ENCODE measurements at regions not wholly inside any gene's neighbourhood (a gene's known extent, or its start where the extent isn't known, plus 50 kb on each side); places are given as distances from the start of the nearest gene placed in this dataset.

DNA sequence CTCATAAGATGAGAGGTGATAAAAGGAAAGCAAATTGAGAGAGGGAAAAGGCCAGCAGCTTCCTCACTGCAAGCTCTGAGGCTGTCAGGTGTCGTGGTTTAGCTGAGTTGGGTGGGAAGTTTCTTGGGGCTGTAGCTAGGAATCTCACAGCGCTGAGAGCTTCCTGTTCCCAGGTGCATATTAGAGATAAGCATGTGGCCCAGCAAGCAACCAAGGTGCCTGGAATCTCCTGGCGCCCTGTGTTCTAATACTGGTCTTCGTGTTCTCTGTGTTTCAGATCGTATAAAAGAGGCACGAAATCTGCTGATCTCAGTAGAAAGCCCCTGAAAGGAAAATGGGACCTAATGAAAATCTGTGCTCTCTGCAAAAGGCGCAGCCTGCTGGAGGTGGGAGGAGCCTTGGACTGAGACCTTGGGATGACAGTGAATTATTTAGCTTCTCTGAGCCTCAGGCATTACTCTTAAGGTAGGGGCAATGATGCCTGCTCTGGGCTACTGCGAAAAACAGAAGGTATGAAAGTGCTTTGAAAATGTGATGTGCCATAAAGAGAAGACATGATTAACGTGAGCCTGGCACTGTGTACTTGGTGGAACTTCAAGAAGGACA is 499.9 kb downstream of the TBL1XR1 start:
- DNase-seq: no peak

GRCh38 chr3:176696816-176697215 is 500.5 kb downstream of the TBL1XR1 start:
- DNase-seq: no peak

DNA sequence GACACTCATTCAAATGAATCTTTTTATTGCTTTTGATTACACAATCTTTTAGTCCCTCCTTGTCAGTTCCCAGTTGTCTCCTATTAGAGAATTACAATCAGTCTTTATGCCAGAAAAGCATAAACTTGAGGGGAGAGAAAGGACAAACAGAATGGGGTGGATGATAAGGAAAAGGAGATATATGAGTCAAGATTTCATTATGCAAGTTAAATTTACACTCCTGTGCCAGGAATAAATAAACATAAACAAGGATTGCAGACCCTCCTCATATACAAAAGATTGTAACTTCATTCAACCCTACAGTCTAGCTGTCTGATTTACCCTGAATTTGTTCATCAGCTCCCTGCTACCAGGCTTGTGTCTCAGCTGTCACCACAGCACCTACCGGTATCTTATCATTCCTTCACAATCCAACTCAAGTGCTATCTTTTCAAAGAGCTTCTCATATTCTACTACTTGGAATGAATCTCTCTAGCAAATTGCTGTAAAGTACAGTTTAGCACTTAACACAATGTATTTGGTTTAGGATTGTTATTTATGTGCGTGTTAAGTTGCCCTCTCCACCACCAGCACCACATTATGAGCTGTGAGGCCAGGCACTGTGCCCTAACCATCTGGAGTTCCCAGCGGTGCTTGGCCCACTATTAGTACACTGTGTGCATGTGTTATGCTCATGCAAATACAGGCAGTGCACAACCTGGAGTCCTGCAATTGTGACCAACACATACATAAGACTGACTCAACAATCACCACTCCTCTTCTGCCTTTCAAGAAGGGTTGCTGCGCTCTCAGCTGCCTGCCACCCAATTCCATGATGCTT is 504.1 kb downstream of the TBL1XR1 start:
- no peak for DNase-seq

DNA sequence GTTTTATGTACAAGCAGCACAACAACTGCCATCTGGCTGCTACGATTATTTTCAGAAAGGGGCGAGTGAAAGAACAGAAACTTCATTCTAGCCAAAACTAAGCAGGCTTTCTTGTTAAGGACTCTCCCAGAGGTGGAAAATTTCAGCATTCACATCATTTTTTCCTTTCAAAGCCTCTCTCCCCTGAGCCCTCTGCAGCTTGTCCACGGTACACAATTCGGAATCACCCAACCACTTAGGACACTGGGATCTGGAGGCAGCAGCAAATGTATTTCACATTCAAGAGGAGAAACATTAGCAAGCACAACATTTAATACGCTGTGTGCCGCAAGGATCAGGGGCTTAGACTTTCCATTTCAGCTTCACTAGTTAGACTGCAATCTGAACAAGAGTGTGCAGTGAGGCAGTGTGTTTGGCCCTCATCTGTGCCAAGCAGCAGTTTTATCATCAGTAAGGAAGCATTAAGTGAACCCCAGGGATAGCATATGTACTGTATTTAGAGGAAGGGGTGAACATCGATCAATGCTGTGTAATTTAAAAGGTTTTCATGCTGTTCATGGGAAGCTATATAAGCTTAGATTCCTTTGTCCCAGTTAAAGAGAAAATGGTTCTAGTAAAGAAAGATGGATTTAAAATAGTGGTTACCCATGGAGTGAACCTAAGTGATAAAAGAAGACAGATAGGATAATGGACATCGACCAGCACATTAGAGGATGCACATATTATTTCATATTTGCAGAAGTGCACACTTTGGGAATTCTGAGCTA is 504.9 kb downstream of the TBL1XR1 start:
- DNase-seq: no peak

- DNase-seq: peak; percentile 12
Observed at GRCh38 chr3:176690083-176690869, 507.0 kb downstream of the TBL1XR1 start.

- DNase-seq: peak; percentile 56
Observed at GRCh38 chr3:176687754-176688153, 509.5 kb downstream of the TBL1XR1 start.

- DNase-seq: no peak
Observed at GRCh38 chr3:176683382-176683781, 513.9 kb downstream of the TBL1XR1 start.

DNA sequence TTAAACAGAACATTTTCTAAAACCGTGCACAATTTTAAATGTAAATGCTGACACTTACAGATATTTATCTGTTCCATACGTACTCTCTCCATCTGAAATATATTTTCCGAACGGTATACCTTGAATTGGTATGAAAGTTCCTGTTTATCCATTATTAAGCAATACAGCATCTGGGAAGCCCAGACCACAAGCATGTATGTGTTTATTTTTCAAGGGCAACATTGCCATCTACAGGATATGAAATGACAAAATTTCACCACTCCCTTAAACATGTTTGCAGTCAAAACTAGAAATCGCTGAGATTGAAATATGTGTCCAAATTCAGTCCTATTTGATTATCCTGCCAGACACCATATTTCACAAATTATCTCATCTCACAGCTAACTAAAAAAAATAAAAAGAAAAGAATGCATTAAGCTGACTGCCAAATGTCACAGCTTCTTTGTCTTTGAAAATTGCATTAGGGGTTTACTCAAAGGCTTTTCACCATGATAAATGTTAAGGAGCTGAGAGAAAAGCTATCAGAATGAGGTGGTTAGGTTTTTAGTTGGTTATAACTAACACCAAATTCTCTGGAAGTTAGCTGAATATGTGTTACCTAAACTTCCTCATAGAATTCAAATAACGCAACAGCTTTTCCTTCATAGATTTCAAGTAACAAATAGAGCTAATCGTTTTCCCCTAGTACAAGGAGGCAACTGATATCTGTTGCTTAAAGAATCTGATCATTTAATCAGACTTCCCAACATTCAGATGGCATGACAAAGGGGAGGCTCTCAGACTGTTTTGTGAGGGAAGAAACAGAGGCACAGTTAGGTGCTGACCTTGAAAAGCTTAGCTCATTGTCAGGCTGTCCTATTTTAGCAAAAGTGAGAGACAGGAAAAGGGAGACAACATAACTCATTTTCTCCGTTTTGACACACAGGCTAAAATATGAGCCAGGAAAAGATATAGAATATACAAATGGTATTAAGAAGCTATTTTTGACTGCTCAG is 533.1 kb downstream of the TBL1XR1 start:
- peak; percentile 81 for DNase-seq

DNA sequence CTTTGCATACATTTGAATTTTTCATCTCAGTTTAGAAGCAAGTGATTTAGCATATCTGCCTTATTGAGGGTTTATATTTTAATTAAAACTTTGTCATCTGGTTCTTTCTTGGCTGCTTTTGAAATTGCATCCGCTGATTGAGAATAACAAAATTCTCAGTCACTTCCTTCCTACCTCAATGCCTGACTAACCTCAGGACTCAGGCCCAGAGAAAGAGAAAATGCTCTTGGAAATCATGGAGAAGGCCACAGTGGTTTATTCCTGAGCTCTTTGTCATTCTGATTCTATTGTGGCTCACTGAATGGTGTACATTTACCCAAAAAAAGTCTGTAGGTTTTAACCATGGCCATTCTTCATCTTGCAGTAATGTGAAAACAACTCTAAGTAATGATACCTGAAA is 533.9 kb downstream of the TBL1XR1 start:
- DNase-seq: peak; percentile 56

DNA sequence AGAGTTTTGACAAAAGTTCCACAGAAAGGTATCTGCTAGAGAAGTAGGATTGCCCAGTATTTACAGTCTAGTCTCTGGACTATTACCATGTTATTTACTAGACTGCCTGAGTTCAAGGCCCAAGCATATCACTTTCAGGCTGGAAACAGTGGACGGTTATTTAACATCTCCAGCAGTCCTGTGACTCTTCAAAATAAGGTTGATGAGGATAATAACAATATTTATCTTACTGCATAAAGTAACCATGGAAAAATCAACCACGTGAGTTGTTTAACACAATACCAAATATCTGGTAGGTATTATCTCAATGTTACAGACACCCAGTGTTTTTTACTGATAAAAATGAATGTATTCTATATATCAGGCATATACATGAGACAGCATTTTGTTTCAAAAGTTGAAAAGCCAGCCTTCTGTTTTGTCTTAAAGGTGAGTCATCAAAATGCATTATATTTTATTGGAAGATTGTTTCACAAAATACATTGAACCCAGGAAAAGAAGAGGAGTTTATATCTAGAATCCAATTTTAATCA is 535.8 kb downstream of the TBL1XR1 start:
- no peak for DNase-seq

DNA sequence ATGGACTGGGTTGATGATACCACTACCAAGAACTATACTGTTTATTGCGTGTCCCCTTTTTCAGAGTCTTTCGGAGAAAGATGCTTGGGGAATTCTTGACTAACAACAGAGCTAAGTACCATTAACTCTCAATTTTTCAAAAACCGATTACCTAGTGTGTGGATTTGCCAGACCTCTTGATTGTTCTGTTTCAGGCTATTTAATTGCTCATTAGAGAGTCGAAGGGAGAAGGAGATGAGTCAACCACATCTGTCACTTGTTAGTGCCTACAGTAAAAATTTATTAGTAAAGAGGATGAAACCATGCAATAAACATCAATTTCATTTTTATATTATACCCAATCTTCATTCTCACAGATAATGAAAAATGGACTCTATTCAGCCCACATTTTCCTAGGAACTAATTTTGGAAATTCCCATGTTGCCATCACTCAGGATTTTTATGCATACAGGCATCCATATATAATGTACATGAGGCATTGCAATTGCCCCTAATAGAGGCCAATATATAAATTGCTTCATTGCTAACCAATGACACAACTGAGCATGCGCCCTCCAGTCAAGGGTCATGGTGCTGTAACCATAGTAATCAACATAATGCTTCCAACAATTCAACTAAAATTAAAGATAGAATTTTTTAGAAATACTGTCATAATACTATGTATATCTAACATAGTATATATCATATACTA is 541.7 kb downstream of the TBL1XR1 start:
- DNase-seq: peak; percentile 2

- DNase-seq: peak; percentile 10
Observed at GRCh38 chr3:176651622-176652021, 545.7 kb downstream of the TBL1XR1 start.

- DNase-seq: peak; percentile 63
Observed at GRCh38 chr3:176650478-176650877, 546.8 kb downstream of the TBL1XR1 start.

DNA sequence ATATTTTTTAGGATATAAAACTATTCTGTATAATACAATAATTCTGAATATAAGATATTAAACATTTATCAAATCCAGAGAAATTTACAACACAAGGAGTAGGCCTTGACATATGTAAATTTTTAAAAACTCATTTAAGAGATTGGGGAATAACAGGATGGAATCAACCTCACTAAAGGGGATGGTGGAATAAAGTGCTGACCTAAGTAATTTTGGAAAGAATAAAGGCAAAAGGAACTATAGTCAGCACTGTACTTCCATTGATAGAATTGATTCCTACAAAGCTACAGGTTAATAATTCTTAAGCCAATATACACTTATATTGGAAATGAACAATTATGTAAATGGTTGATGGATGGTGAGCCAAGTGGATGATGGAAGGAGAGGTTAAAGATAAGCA is 549.3 kb downstream of the TBL1XR1 start:
- DNase-seq: no peak

- DNase-seq: no peak
Observed at GRCh38 chr3:176633511-176633910, 563.8 kb downstream of the TBL1XR1 start.

DNA sequence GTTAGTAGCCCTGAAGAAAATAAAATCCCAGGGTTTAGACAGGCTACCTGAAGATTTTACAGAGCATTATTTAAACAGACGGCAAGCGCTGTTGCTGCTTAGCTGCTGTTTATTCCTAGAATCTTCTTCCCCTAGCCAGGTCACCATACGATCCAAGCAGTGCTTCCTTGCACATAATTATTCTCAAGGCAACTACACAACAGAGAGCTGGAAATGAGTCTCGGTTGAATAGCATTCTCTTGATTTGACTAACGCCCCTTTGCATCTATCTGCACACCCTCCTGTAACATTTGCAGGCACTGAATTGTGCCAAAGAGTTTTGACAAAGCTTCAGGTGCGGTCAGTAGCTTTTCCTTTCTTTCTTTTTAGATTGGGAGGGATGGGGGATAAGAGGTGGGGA is 564.4 kb downstream of the TBL1XR1 start:
- DNase-seq: no peak

- DNase-seq: no peak
Observed at GRCh38 chr3:176631165-176631564, 566.1 kb downstream of the TBL1XR1 start.

GRCh38 chr3:176628101-176628639 is 569.1 kb downstream of the TBL1XR1 start:
- no peak for DNase-seq

- no peak for DNase-seq
Observed at GRCh38 chr3:176623468-176624150, 573.7 kb downstream of the TBL1XR1 start.

DNA sequence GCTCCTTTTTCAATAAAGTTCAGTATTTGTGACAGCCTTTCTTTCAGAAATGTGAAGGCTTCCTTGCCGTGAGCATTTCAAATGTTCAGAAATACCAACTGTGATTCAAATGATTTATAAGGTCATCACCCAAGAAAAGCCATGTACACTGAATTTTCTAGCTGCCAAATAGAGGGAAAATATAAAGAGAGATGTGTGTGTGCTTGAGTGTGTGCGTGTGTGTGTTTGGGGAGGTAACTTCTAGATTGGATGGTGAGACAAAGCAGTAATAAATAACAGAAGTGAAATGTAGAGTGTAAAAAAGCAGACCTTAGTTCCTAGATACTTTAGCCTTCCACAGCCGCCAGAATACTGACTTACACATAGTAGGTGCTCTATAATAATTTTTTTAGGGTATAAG is 577.4 kb downstream of the TBL1XR1 start:
- DNase-seq: no peak
